BLaER1 (cell line): ENCODE measurements at regions not wholly inside any gene's neighbourhood (a gene's known extent, or its start where the extent isn't known, plus 50 kb on each side); places are given as distances from the start of the nearest gene placed in this dataset.

ENCODE experiments used
- H3K27ac ChIP-seq: shearing (Covaris generic); formaldehyde crosslinking; 2 replicates; pipeline ENCODE4 v1.8.1; 2022
- H3K27me3 ChIP-seq: shearing (Covaris generic); formaldehyde crosslinking; 2 replicates; pipeline ENCODE4 v1.8.1; 2022
- H3K36me3 ChIP-seq: shearing (Covaris generic); formaldehyde crosslinking; 2 replicates; pipeline ENCODE4 v1.8.1; 2022
- H3K4me1 ChIP-seq: shearing (Covaris generic); formaldehyde crosslinking; 2 replicates; pipeline ENCODE4 v1.8.1; 2022
- H3K4me2 ChIP-seq: shearing (Covaris generic); formaldehyde crosslinking; 2 replicates; pipeline ENCODE4 v1.8.1; 2022
- H3K4me3 ChIP-seq: shearing (Covaris generic); formaldehyde crosslinking; 2 replicates; pipeline ENCODE4 v1.8.1; 2022
- H3K9ac ChIP-seq: shearing (Covaris generic); formaldehyde crosslinking; 2 replicates; pipeline ENCODE4 v1.8.1; 2022
- H3K9me3 ChIP-seq: shearing (Covaris generic); formaldehyde crosslinking; 2 replicates; pipeline ENCODE4 v1.8.1; 2022
- H4K20me1 ChIP-seq: shearing (Covaris generic); formaldehyde crosslinking; 2 replicates; pipeline ENCODE4 v1.8.1; 2022
- Cebpa-rat ChIP-seq: shearing (Covaris generic); IDR thresholded peaks from 2 replicates; pipeline ENCODE4 v1.8.1; 2022

GRCh38 chr2:123179526-123179925 is 845.6 kb upstream of the CNTNAP5 start:
- no peak for TF ChIP-seq Cebpa-rat
- Histone ChIP-seq H3K9ac (no peak overlapping the region), H3K4me1 (no peaks in the 10 kb centered on the region), H3K4me3 (no peak overlapping the region), H4K20me1 (no peaks in the 10 kb centered on the region), H3K4me2 (no peak overlapping the region), H3K36me3 (no peaks in the 10 kb centered on the region), H3K27me3 (no peaks in the 10 kb centered on the region), H3K27ac (no peak overlapping the region), H3K9me3 (no peaks in the 10 kb centered on the region)

- H3K4me3 ChIP-seq: no peak overlapping the region
- H3K9me3 ChIP-seq: no peaks in the 10 kb centered on the region
- no peak overlapping the region for H3K27ac ChIP-seq
- no peaks in the 10 kb centered on the region for H3K27me3 ChIP-seq
- H3K4me2 ChIP-seq: no peak overlapping the region
- TF ChIP-seq Cebpa-rat: no peak
- H3K4me1 ChIP-seq: no peaks in the 10 kb centered on the region
- no peaks in the 10 kb centered on the region for H3K36me3 ChIP-seq
- H4K20me1 ChIP-seq: no peaks in the 10 kb centered on the region
- no peak overlapping the region for H3K9ac ChIP-seq
Measured at GRCh38 chr2:123195957-123196356, 829.1 kb upstream of the CNTNAP5 start.

- Histone ChIP-seq H3K9me3 (no peaks in the 10 kb centered on the region), H3K27ac (no peak overlapping the region), H3K4me1 (no peaks in the 10 kb centered on the region), H3K9ac (no peak overlapping the region), H3K27me3 (no peaks in the 10 kb centered on the region), H4K20me1 (no peaks in the 10 kb centered on the region), H3K36me3 (no peaks in the 10 kb centered on the region), H3K4me2 (no peak overlapping the region), H3K4me3 (no peak overlapping the region)
- TF ChIP-seq Cebpa-rat: no peak
Measured at GRCh38 chr2:123200035-123200434, 825.1 kb upstream of the CNTNAP5 start.

- Histone ChIP-seq H3K27me3 (no peaks in the 10 kb centered on the region), H3K4me2 (no peak overlapping the region), H3K36me3 (no peaks in the 10 kb centered on the region), H3K9ac (no peak overlapping the region), H3K27ac (no peak overlapping the region), H3K4me1 (no peaks in the 10 kb centered on the region), H4K20me1 (no peaks in the 10 kb centered on the region), H3K4me3 (no peak overlapping the region), H3K9me3 (no peaks in the 10 kb centered on the region)
- TF ChIP-seq Cebpa-rat: no peak
Measured at GRCh38 chr2:123207245-123207644, 817.8 kb upstream of the CNTNAP5 start.

- Histone ChIP-seq H3K27me3 (no peaks in the 10 kb centered on the region), H3K36me3 (no peaks in the 10 kb centered on the region), H3K9ac (no peak overlapping the region), H3K27ac (no peak overlapping the region), H3K4me1 (no peaks in the 10 kb centered on the region), H3K9me3 (no peaks in the 10 kb centered on the region), H4K20me1 (no peaks in the 10 kb centered on the region), H3K4me3 (no peak overlapping the region), H3K4me2 (no peak overlapping the region)
- TF ChIP-seq Cebpa-rat: no peak
Measured at GRCh38 chr2:123209202-123209601, 815.9 kb upstream of the CNTNAP5 start.

- Histone ChIP-seq H3K9me3 (no peaks in the 10 kb centered on the region), H3K9ac (no peak overlapping the region), H3K36me3 (no peaks in the 10 kb centered on the region), H3K27me3 (no peaks in the 10 kb centered on the region), H4K20me1 (no peaks in the 10 kb centered on the region), H3K4me1 (no peaks in the 10 kb centered on the region), H3K4me3 (no peak overlapping the region), H3K4me2 (no peak overlapping the region), H3K27ac (no peak overlapping the region)
- no peak for TF ChIP-seq Cebpa-rat
Measured at GRCh38 chr2:123211181-123211580, 813.9 kb upstream of the CNTNAP5 start.

GRCh38 chr2:123245156-123245555 is 779.9 kb upstream of the CNTNAP5 start:
- Histone ChIP-seq H3K27me3 (no peaks in the 10 kb centered on the region), H3K4me1 (no peaks in the 10 kb centered on the region)

GRCh38 chr2:123258877-123259539 is 766.1 kb upstream of the CNTNAP5 start:
- Histone ChIP-seq H3K9ac (no peak overlapping the region), H3K27me3 (no peaks in the 10 kb centered on the region), H4K20me1 (no peaks in the 10 kb centered on the region), H3K9me3 (peaks cover 8% of the 10 kb centered on the region), H3K4me1 (no peaks in the 10 kb centered on the region), H3K4me3 (no peak overlapping the region), H3K4me2 (no peak overlapping the region), H3K27ac (no peak overlapping the region), H3K36me3 (no peaks in the 10 kb centered on the region)
- TF ChIP-seq Cebpa-rat: no peak

More at GRCh38 chr2:123245156-123245555, 779.9 kb upstream of the CNTNAP5 start:
- Histone ChIP-seq H3K4me3 (no peak overlapping the region), H3K4me2 (no peak overlapping the region), H3K9me3 (no peaks in the 10 kb centered on the region), H3K9ac (no peak overlapping the region), H4K20me1 (no peaks in the 10 kb centered on the region), H3K36me3 (no peaks in the 10 kb centered on the region), H3K27ac (no peak overlapping the region)
- TF ChIP-seq Cebpa-rat: no peak

- no peaks in the 10 kb centered on the region for H3K36me3 ChIP-seq
- H3K27me3 ChIP-seq: no peaks in the 10 kb centered on the region
- H3K4me1 ChIP-seq: no peaks in the 10 kb centered on the region
- H3K9me3 ChIP-seq: peaks cover 8% of the 10 kb centered on the region
- H4K20me1 ChIP-seq: no peaks in the 10 kb centered on the region
- no peak overlapping the region for H3K4me2 ChIP-seq
- TF ChIP-seq Cebpa-rat: no peak
- H3K4me3 ChIP-seq: no peak overlapping the region
- H3K9ac ChIP-seq: no peak overlapping the region
- no peak overlapping the region for H3K27ac ChIP-seq
Measured at GRCh38 chr2:123262856-123263255, 762.2 kb upstream of the CNTNAP5 start.

GRCh38 chr2:123283431-123283830 is 741.7 kb upstream of the CNTNAP5 start:
- Histone ChIP-seq H3K4me3 (no peak overlapping the region), H3K4me1 (no peaks in the 10 kb centered on the region), H3K9ac (no peak overlapping the region), H3K4me2 (no peak overlapping the region), H3K9me3 (no peaks in the 10 kb centered on the region), H3K27ac (no peak overlapping the region), H3K36me3 (no peaks in the 10 kb centered on the region), H3K27me3 (no peaks in the 10 kb centered on the region), H4K20me1 (no peaks in the 10 kb centered on the region)
- no peak for TF ChIP-seq Cebpa-rat

GRCh38 chr2:123303731-123304130 is 721.4 kb upstream of the CNTNAP5 start:
- TF ChIP-seq Cebpa-rat: no peak
- H3K27ac ChIP-seq: no peak overlapping the region
- no peaks in the 10 kb centered on the region for H3K36me3 ChIP-seq
- H4K20me1 ChIP-seq: no peaks in the 10 kb centered on the region
- no peaks in the 10 kb centered on the region for H3K4me1 ChIP-seq
- H3K4me2 ChIP-seq: no peak overlapping the region
- no peaks in the 10 kb centered on the region for H3K27me3 ChIP-seq
- H3K9ac ChIP-seq: no peak overlapping the region
- no peak overlapping the region for H3K4me3 ChIP-seq
- H3K9me3 ChIP-seq: peaks cover 3% of the 10 kb centered on the region; the same call in 1 of the 2 replicates
